WTC11 (cell line): ENCODE measurements at regions not wholly inside any gene's neighbourhood (a gene's known extent, or its start where the extent isn't known, plus 50 kb on each side); places are given as distances from the start of the nearest gene placed in this dataset.

Experiments
- ESRRA ChIP-seq: sonication (generic); formaldehyde crosslinking; IDR thresholded peaks from 2 replicates; pipeline ENCODE4 v1.8.1; 2022; ENCODE audit warnings: mild to moderate bottlenecking, missing genetic modification reagents, borderline replicate concordance
- GABPB1 ChIP-seq: sonication (generic); formaldehyde crosslinking; IDR thresholded peaks from 2 replicates; pipeline ENCODE4 v1.8.1; 2023; ENCODE audit warnings: mild to moderate bottlenecking, missing genetic modification reagents
- KAT7 ChIP-seq: sonication (generic); formaldehyde crosslinking; IDR thresholded peaks from 2 replicates; pipeline ENCODE4 v1.8.1; 2023; ENCODE audit warnings: missing genetic modification reagents, mild to moderate bottlenecking, borderline replicate concordance
- ZNF232 ChIP-seq: sonication (generic); formaldehyde crosslinking; IDR thresholded peaks from 2 replicates; pipeline ENCODE4 v1.8.0; 2022; ENCODE audit warnings: mild to moderate bottlenecking, missing genetic modification reagents
- ZNF416 ChIP-seq: fragments of 250-450 bp; sonication (Bioruptor Pico); IDR thresholded peaks from 2 replicates; pipeline ENCODE4 v1.9.0; 2021; ENCODE audit warnings: mild to moderate bottlenecking, inconsistent platforms
- TF ChIP-seq, protein P1 (sequence below): fragments of 200-600 bp; IDR thresholded peaks from 2 replicates; pipeline ENCODE4 v1.8.0; 2022; ENCODE audit warnings: antibody characterized with exemption
- TF ChIP-seq, protein P2 (sequence below): sonication (generic); formaldehyde crosslinking; IDR thresholded peaks from 2 replicates; pipeline ENCODE4 v1.8.1; 2023; ENCODE audit warnings: mild to moderate bottlenecking, moderate library complexity, missing genetic modification reagents
- TF ChIP-seq, protein P3 (sequence below): fragments of 250-450 bp; sonication (Bioruptor Pico); IDR thresholded peaks from 2 replicates; pipeline ENCODE4 v1.9.0; 2021; ENCODE audit warnings: moderate library complexity, mild to moderate bottlenecking, inconsistent platforms, borderline replicate concordance
- TF ChIP-seq, protein P4 (sequence below): sonication (generic); formaldehyde crosslinking; IDR thresholded peaks from 2 replicates; pipeline ENCODE4 v1.8.0; 2022; ENCODE audit warnings: mild to moderate bottlenecking, missing genetic modification reagents

DNA sequence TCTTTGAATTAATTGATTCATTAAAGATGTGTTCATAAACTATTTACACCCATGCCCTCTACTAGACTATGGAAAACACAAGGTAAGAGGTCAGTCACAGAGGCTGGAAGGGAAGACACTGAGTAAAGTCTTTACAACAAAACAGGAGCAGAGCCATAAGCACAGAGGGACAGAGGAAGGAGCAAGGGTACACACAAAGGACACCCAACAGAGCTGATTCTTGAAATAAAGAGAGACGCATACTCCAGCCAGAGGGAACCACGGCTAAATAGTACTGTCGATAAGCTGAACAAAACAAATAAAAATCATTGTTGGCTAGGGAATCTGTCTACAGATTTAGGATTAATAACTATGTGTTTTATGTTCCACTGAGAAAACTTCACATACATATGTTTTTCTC, 289.2 kb downstream of the EFNB2 start:
- TF ChIP-seq, protein P1, sequence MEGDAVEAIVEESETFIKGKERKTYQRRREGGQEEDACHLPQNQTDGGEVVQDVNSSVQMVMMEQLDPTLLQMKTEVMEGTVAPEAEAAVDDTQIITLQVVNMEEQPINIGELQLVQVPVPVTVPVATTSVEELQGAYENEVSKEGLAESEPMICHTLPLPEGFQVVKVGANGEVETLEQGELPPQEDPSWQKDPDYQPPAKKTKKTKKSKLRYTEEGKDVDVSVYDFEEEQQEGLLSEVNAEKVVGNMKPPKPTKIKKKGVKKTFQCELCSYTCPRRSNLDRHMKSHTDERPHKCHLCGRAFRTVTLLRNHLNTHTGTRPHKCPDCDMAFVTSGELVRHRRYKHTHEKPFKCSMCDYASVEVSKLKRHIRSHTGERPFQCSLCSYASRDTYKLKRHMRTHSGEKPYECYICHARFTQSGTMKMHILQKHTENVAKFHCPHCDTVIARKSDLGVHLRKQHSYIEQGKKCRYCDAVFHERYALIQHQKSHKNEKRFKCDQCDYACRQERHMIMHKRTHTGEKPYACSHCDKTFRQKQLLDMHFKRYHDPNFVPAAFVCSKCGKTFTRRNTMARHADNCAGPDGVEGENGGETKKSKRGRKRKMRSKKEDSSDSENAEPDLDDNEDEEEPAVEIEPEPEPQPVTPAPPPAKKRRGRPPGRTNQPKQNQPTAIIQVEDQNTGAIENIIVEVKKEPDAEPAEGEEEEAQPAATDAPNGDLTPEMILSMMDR: no peak
- TF ChIP-seq, protein P2, sequence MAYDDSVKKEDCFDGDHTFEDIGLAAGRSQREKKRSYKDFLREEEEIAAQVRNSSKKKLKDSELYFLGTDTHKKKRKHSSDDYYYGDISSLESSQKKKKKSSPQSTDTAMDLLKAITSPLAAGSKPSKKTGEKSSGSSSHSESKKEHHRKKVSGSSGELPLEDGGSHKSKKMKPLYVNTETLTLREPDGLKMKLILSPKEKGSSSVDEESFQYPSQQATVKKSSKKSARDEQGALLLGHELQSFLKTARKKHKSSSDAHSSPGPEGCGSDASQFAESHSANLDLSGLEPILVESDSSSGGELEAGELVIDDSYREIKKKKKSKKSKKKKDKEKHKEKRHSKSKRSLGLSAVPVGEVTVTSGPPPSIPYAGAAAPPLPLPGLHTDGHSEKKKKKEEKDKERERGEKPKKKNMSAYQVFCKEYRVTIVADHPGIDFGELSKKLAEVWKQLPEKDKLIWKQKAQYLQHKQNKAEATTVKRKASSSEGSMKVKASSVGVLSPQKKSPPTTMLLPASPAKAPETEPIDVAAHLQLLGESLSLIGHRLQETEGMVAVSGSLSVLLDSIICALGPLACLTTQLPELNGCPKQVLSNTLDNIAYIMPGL (CRISPR knock-in tag): no peak
- TF ChIP-seq ESRRA (CRISPR knock-in tag) (no peak), ZNF232 (CRISPR knock-in tag) (no peak), ZNF416 (CRISPR knock-in tag) (no peak), KAT7 (CRISPR knock-in tag) (no peak), GABPB1 (CRISPR knock-in tag) (no peak)
- TF ChIP-seq, protein P3, sequence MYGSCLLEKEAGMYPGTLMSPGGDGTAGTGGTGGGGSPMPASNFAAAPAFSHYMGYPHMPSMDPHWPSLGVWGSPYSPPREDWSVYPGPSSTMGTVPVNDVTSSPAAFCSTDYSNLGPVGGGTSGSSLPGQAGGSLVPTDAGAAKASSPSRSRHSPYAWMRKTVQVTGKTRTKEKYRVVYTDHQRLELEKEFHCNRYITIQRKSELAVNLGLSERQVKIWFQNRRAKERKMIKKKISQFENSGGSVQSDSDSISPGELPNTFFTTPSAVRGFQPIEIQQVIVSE (CRISPR knock-in tag): no peak
- TF ChIP-seq, protein P4, sequence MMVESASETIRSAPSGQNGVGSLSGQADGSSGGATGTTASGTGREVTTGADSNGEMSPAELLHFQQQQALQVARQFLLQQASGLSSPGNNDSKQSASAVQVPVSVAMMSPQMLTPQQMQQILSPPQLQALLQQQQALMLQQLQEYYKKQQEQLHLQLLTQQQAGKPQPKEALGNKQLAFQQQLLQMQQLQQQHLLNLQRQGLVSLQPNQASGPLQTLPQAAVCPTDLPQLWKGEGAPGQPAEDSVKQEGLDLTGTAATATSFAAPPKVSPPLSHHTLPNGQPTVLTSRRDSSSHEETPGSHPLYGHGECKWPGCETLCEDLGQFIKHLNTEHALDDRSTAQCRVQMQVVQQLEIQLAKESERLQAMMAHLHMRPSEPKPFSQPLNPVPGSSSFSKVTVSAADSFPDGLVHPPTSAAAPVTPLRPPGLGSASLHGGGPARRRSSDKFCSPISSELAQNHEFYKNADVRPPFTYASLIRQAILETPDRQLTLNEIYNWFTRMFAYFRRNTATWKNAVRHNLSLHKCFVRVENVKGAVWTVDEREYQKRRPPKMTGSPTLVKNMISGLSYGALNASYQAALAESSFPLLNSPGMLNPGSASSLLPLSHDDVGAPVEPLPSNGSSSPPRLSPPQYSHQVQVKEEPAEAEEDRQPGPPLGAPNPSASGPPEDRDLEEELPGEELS (CRISPR knock-in tag): no peak
